ENCODE measurements at regions not wholly inside any gene's neighbourhood (a gene's known extent, or its start where the extent isn't known, plus 50 kb on each side); places are given as distances from the start of the nearest gene placed in this dataset.
"Not testable (repeated sequence)": the region's sequence is repeated elsewhere in the genome, so short reads cannot be mapped to it uniquely, and the experiment has no call there.

DNA sequence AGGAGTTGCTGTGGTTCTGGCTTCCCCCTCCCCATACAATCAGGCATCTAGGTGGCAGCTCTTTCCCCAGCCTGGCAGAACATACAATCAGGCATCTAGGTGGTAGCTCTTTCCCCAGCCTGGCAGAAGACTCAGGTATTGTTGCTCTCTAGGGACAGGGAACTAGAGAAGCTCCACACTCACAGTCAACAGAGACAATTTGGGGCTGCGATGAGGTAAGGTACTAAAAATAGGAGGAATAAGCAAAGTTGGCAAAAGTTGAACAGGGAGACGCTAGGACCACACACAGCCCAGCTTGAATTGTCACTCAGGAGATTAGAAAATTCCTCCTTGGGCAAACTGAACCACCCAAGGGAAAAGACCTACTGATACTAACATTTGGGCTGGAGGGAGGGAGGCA is 315.5 kb upstream of the CDH5 start:
- no peak for DNase-seq (ENCODE audit: low spot score)

- DNase-seq (ENCODE audit: low spot score), result no peak
These were observed 316.6 kb upstream of the CDH5 start for GRCh38 chr16:66049865-66050264.

GRCh38 chr16:66045626-66046025 is 320.9 kb upstream of the CDH5 start:
- DNase-seq (ENCODE audit: low spot score), result no peak

DNA sequence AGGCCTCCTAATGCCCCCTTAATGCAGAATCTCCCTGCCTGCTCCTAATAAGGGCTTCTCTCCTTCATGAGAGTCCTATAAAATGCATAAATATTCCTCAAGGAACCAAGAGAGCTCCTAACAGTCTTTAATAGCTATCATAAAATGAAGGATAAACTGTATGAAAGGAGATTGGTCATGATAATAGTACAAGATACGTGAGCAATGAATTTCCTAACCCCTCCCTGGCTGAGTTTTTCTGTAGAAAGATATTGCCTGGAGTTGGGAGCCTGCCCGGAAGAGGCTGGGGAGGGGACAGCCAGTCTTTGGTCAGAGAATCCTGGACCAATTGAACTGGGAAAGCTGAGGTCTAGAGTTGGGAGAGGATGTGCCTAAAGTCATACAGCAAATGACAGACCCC is 321.9 kb upstream of the CDH5 start:
- DNase-seq (ENCODE audit: low spot score), result no peak

DNA sequence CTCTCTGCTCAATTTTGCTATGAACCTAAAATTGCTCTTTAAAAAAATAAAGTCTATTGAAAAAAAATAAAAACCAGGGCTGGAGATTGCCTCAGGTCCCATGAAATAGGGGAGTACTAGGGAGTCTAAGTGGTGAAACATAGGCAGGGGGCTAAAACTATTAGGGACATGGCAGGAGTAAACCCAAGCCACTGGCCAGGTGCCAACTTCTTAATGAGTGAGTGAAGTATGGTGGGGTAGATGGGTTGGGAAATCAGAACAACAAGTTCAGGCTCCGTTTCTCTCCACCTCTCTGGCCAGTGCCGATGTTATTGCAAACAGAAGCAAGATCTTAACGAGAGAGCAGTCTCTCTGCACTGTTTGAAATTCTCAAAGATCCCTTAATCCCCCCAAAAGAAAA is 322.4 kb upstream of the CDH5 start:
- no peak for DNase-seq (ENCODE audit: low spot score)

DNA sequence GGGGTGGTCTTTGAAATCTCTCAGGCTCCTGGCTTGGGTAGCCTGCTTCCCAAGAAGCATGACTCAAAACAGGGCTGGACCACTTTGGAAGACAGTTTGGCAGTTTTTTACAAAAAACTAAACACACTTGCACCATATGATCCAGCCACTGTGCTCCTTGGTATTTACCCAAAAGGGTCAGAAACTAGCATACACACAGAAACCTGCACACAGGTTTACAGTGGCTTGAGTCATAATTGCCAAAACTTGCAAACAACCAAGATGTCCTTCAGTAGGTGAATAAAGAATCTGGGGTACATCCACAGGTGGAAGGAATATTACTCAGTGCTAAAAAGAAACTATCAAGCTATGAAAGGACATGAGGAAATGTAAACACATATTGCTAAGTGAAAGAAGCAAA is 323.2 kb upstream of the CDH5 start:
- no peak for DNase-seq (ENCODE audit: low spot score)

GRCh38 chr16:66042341-66042740 is 324.1 kb upstream of the CDH5 start:
- no peak for DNase-seq (ENCODE audit: low spot score)

DNA sequence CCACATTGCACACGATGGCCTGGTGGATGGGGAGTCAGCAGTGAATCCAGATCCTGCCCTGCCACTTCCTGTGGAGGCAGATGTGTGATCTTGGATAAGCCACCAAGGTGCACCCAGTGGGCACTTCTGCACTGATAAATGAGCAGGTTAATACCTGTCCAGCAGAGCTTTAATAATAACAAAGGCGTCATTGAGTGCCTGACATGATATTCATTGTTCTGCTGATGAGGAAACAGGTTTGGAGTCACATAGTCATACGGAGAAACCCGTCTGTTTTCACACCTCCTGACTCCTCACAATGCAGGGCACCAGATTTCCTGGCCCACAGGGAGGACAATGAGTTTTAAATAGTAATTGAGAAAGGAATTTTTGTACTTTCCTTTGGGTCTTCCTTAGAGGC is 324.6 kb upstream of the CDH5 start:
- DNase-seq (ENCODE audit: low spot score), result no peak

DNA sequence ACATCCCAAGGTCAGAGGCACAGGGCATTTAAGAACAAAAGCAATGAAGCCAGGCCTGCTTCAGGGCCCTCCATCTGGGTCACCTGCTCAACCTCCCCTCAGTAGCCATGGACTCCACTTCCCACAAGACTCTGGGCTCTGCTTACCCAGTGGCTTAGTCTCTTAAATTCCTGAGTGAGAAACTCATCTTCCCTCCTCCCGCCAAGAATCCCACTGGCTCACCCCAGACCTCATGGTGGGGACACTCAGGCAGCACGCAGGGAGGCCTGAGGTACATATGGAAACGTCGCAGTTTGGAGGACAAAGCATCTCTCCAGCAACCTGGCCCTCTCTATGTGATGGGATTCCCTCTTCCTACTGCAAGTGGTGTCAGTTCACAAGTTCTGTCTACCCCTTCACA is 326.7 kb upstream of the CDH5 start:
- DNase-seq (ENCODE audit: low spot score), result no peak

DNA sequence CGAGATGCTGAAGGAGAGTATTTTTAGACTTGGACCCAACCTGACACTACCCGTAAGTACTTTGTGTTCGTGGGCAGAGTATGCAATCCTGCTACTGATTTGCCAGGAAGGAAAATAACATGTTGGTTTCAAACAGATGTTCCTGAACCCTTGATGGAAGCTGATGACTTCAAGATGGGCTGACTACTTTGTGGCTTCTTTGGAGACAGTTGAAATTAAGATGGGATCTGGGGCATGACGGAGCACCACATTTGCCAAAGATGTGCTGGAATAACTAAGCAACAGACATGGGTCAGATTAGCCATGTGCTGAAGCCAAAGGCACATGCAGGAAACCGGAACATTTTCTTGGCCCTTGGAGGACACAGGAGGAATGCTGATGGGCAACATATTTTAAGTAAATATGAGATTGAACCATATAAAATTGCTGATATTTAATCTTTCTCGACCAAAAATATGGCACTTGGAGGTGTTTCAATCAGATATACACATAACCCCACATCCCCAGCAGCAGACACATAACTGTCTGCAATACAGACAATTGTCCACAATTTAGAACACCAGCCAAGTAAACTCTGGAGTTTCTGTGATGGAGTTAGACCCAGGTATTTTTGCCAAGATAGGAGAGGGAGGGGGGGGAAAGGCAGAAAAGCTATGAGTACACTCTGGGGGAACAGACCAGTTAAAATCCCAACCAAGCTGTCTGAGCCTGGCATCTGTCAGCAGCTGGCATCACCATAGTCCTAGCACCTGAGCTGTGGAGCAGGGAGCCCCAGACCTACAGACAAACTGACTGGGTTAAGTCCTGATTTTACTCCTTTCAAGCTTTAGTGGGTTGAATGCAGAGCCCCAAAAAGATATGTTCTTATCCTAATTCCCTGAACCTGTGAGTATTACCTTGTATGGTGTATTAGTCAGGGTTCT is 329.4 kb upstream of the CDH5 start:
- DNase-seq (ENCODE audit: low spot score), result no peak

- DNase-seq (ENCODE audit: low spot score), result no peak
These were observed 330.3 kb upstream of the CDH5 start for GRCh38 chr16:66036184-66036583.

- DNase-seq (ENCODE audit: low spot score), result no peak
These were observed 331.4 kb upstream of the CDH5 start for GRCh38 chr16:66035096-66035495.

GRCh38 chr16:66032841-66033240 is 333.6 kb upstream of the CDH5 start:
- no peak for DNase-seq (ENCODE audit: low spot score)

GRCh38 chr16:66030036-66030435 is 336.5 kb upstream of the CDH5 start:
- no peak for DNase-seq (ENCODE audit: low spot score)

DNA sequence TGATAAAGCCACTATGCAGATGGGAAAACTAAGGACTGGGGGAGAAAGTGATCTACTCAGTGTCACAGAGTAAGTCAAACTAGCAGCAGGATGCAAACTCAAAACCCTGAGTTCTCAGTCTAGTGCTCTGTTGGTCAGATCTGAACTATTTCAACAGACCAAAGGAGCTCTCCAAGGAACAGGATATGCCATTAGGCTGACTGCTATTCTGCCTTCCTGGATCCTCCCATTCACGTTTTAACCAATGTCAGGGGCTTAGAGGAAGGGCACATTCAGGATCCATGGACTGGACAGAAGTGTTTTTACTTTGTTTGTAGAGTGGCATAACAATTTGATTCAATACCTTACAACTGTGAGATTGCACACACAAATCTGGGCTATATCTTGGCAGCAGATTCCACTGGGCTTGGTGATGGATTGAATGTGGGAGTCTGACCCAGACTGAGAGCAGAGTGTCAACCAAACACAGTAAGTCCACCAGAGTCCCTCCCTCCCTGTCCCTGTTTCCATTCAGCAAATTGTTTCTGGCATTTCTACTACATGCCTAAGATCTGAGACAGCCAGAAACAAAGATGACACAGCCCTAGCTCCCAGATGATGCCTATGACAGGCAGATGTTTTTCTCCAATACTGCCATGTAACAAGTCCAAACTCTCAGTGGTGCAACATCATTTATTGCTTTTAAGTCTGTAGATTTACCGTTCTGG is 337.8 kb upstream of the CDH5 start:
- DNase-seq (ENCODE audit: low spot score), result no peak

GRCh38 chr16:66026787-66027330 is 339.6 kb upstream of the CDH5 start:
- no peak for DNase-seq (ENCODE audit: low spot score)

- no peak for DNase-seq (ENCODE audit: low spot score)
These were observed 340.3 kb upstream of the CDH5 start for GRCh38 chr16:66026211-66026610.

DNA sequence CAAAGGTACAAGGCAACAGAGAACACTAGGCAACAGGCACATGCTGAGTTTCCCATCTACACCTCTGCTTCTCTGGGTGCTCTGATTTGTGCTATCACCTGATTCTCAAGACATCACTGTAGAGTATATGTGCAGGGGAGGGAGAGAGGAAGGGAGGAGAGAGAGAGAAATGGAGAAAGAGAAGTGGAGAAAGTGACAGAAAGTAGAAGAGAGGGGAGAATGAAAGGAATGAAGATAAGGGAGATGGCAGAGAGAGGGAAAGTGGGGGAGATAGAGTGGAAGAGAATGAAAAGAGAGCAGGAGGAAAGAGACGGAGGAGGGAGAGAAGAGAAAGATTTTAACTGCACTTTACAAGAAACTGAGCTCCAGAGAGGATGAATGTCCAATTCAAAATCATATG is 340.7 kb upstream of the CDH5 start:
- no peak for DNase-seq (ENCODE audit: low spot score)

GRCh38 chr16:66024567-66024966 is 341.9 kb upstream of the CDH5 start:
- DNase-seq (ENCODE audit: low spot score), result not testable (repeated sequence)

DNA sequence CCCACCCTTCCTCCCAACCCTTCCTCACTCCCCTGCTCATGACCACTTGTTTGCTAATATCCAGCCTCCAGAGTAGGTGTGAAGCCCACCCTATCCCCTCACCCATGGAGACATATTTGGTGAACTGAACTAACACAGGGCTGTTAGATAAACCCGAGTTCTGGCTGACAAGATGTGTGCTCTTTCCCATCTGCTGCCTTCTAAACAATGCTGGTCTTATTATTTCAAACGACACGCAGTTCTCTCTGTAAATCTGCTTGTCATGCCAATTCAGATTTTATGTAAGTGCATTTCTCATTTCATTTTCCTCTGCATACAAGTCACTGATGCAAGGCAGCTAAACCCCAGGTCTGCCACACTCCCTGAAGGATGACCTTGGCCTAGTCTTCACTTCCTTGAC is 343.0 kb upstream of the CDH5 start:
- no peak for DNase-seq (ENCODE audit: low spot score)

DNA sequence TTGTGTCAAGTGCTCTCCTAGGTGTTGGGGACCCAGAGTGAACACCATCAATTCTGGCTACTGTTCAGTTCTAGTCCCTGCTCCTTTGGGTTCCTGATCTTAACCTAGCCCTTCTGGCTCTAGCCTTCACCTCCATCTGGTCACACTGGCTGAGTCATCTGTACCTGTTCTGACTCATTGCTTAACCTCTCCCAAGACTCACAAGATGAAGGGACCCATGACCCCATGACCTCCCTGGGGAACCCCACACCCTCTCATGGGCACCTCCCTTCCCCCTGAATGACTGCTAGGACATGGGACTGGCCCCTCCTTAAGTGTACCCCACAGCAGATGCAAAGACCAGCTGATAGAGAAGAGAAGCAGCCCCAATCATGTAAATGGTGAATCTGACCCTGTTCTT is 345.8 kb upstream of the CDH5 start:
- DNase-seq (ENCODE audit: low spot score), result no peak

GRCh38 chr16:66020046-66020445 is 346.4 kb upstream of the CDH5 start:
- DNase-seq (ENCODE audit: low spot score), result no peak

GRCh38 chr16:66019502-66019901 is 347.0 kb upstream of the CDH5 start:
- DNase-seq (ENCODE audit: low spot score), result not testable (repeated sequence)
